MCF 10A (cell line): ENCODE measurements at regions not wholly inside any gene's neighbourhood (a gene's known extent, or its start where the extent isn't known, plus 50 kb on each side); places are given as distances from the start of the nearest gene placed in this dataset.
A peak's percentile ranks its signal among the peaks of the same experiment; 100 is the strongest.

Source experiments
- BruUV-seq: library from RNA; stranded (reverse); fragments of 400-500 nt; replicated peaks from 2 replicates; lab custom pipeline; 2021; lab: Mats Ljungman, UMichigan
- CTCF ChIA-PET: fragments of 300-600 bp; sonication (Branson Sonifier 250); formaldehyde crosslinking; extraction: SDS; loops from one replicate; lab custom pipeline; 2021; ENCODE audit warnings: antibody characterized with exemption, inconsistent platforms; lab: Yijun Ruan, JAX
- POLR2A ChIA-PET: fragments of 300-600, 350-650 bp; sonication (Branson Sonifier 250); formaldehyde crosslinking; extraction: SDS; loops from one replicate; lab custom pipeline; 2020; ENCODE audit warnings: antibody characterized with exemption, inconsistent platforms; lab: Yijun Ruan, JAX
- DNase-seq: peaks from one replicate; pipeline ENCODE4 v3.0.0-alpha.2; 2018; ENCODE audit not compliant: unreplicated experiment
- H3K27ac Mint-ChIP-seq: one replicate; pipeline ENCODE4 v1.8.0; 2022; ENCODE audit warnings: mild to moderate bottlenecking, low read depth, mixed read lengths; ENCODE audit not compliant: unreplicated experiment
- H3K27me3 Mint-ChIP-seq: one replicate; pipeline ENCODE4 v1.8.0; 2022; ENCODE audit warnings: mixed read lengths; ENCODE audit not compliant: insufficient read depth, unreplicated experiment
- H3K36me3 Mint-ChIP-seq: one replicate; pipeline ENCODE4 v1.8.0; 2022; ENCODE audit warnings: mild to moderate bottlenecking, moderate library complexity, mixed read lengths; ENCODE audit not compliant: insufficient read depth, unreplicated experiment
- H3K4me1 Mint-ChIP-seq: one replicate; pipeline ENCODE4 v1.8.0; 2022; ENCODE audit warnings: mixed read lengths; ENCODE audit not compliant: insufficient read depth, unreplicated experiment
- H3K4me3 Mint-ChIP-seq: one replicate; pipeline ENCODE4 v1.8.0; 2022; ENCODE audit warnings: mild to moderate bottlenecking, moderate library complexity, mixed read lengths; ENCODE audit not compliant: unreplicated experiment
- H3K9me3 Mint-ChIP-seq: one replicate; pipeline ENCODE4 v1.8.0; 2022; ENCODE audit warnings: mixed read lengths; ENCODE audit not compliant: unreplicated experiment
- intact Hi-C: fragments of 100-400 bp; cut with micrococcal nuclease; formaldehyde crosslinking; loops from 2 replicates; pipeline ENCODE4 v1.14.1; 2022
- TF ChIP-seq, protein P1 (sequence below): fragments of 200-600 bp; IDR thresholded peaks from one replicate; pipeline ENCODE4 v1.8.0; 2022; ENCODE audit warnings: antibody characterized with exemption, mild to moderate bottlenecking; ENCODE audit not compliant: unreplicated experiment

DNA sequence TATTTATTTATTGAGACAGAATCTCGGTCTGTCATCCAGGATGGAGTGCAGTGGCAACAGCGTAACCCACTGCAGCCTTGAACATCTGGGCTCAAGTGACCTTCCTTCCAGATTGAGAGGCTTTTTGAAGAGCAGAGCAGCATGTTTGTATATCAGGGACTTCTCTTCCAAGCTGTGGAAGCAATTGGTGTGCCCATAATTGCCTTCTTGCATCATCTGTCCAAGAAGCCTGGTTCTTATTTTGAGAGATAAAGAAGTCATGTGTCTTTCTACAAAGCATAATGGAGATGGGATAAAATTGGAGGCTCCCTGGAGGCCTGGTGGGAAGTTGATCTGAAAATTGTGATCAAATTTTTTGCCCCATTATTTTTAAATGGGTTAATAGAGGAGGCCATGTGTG lies 183.8 kb upstream of the MCTP2 start:
- DNase-seq, result no peak
- no TSS peak for BruUV-seq
- H3K27ac Mint-ChIP-seq, result no peak overlapping the region
- TF ChIP-seq, protein P1, sequence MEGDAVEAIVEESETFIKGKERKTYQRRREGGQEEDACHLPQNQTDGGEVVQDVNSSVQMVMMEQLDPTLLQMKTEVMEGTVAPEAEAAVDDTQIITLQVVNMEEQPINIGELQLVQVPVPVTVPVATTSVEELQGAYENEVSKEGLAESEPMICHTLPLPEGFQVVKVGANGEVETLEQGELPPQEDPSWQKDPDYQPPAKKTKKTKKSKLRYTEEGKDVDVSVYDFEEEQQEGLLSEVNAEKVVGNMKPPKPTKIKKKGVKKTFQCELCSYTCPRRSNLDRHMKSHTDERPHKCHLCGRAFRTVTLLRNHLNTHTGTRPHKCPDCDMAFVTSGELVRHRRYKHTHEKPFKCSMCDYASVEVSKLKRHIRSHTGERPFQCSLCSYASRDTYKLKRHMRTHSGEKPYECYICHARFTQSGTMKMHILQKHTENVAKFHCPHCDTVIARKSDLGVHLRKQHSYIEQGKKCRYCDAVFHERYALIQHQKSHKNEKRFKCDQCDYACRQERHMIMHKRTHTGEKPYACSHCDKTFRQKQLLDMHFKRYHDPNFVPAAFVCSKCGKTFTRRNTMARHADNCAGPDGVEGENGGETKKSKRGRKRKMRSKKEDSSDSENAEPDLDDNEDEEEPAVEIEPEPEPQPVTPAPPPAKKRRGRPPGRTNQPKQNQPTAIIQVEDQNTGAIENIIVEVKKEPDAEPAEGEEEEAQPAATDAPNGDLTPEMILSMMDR, result no peak
- peaks cover 2% of the 10 kb centered on the region for H3K4me1 Mint-ChIP-seq
- no peak overlapping the region for H3K4me3 Mint-ChIP-seq
- ChIA-PET POLR2A (no interaction called here), CTCF (interaction anchor here (0.6 kb wide), 1 partner anchor 21 kb away, joined by 3 read pairs; no protein-coding TSS in a partner anchor)
- intact Hi-C loops, result no loop called here
- no peaks in the 10 kb centered on the region for H3K27me3 Mint-ChIP-seq
- H3K9me3 Mint-ChIP-seq, result no peaks in the 10 kb centered on the region
- H3K36me3 Mint-ChIP-seq, result no peaks in the 10 kb centered on the region

DNA sequence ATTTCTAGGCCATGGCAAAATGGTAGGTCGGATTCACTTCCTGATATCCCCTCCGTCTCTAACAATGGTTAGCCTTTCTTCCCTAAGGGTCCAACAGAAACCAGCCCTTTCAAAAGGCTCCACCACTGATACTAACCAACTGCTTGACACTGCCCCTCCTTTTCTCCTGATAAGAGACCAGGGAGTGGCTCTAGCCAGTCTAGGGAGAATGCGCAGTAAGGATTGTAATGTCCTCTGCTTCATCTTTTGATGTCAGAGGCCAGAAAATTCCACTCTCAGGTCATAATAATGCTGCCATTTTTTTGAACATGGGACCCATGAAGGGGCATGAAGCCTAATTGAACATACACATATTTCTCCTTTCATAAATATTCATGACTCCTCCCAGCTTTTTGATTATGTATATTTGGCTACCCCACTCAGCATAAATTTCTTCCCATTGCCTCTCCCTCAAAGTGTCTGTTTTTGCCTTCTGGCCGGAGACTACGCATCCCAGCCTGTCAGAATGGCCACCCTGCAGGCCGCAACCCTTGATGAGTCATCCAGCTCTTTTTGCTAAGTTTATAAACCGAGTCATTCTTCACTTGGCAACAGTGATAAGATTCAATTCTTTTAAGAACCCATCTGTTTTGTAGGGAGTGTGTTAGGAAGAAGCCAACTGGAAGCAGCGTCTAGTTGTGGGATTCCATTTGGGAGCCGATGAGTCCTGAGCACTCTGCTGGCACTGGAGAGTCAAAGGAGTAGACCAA lies 189.0 kb upstream of the MCTP2 start:
- Mint-ChIP-seq H3K9me3 (no peaks in the 10 kb centered on the region), H3K36me3 (peaks cover 6% of the 10 kb centered on the region), H3K4me3 (no peak overlapping the region), H3K27me3 (no peaks in the 10 kb centered on the region), H3K27ac (no peak overlapping the region), H3K4me1 (peaks cover 5% of the 10 kb centered on the region)
- ChIA-PET CTCF (interaction anchor here (0.6 to 1.4 kb wide), 3 partner anchors 7 to 77 kb away, joined by 3 to 4 read pairs (median 3); no protein-coding TSS in a partner anchor), POLR2A (no interaction called here)
- BruUV-seq, result no TSS peak
- DNase-seq, result peak; percentile 22
- intact Hi-C loops, result no loop called here
- TF ChIP-seq, protein P1, result no peak

DNA sequence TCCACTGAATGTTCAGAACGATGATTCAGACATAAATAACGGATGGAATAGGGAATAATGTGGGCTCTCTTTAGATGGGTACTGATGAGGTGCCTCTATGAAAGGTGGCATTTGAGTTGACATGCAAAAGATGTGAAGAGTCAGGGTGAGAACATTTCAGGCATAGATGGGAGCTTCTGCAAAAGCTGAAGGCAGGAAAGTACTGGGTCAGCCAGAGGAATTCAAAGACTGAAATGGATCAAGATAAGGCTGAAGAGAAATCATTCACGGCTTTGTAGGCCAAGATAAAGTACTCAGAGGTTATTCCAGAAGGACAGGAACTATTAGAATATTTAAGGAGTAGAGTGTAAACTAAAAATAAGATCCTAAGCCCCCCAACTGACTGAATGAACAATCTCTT lies 189.6 kb upstream of the MCTP2 start:
- Mint-ChIP-seq H3K9me3 (no peaks in the 10 kb centered on the region), H3K4me3 (no peak overlapping the region), H3K36me3 (peaks cover 6% of the 10 kb centered on the region), H3K4me1 (peaks cover 5% of the 10 kb centered on the region), H3K27me3 (no peaks in the 10 kb centered on the region), H3K27ac (no peak overlapping the region)
- ChIA-PET CTCF (interaction anchor here (0.6 to 1.4 kb wide), 3 partner anchors 8 to 78 kb away, joined by 3 to 4 read pairs (median 3); no protein-coding TSS in a partner anchor), POLR2A (no interaction called here)
- intact Hi-C loops, result no loop called here
- no TSS peak for BruUV-seq
- no peak for DNase-seq
- TF ChIP-seq, protein P1, result no peak

DNA sequence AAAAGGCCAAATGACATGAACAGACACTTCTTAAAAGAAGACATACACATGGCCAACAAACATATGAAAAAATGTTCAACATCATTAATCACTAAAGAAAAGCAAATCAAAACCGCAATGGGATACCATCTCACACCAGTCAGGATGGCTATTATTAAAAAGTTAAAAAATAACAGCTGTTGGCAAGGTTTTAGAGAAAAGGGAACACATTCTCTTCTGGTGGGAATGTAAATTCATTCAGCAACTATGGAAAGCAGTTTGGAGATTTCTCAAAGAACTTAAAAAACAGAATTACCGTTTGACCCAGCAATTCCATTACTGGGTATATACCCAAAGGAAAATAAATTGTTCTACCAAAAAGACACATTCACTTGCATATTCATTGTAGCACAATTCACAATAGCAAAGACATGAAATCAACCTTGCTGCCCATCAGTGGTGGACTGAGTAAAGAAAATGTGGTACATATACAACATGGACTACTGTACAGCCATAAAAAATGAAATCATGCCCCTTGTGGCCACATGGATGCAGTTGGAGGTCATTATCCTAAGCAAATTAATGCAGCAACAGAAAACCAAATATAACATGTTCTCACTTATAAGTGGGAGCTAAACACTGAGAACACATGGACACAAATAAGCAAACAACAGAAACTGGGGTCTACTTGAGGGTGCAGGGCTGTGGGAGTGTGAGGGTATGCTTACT lies 190.7 kb upstream of the MCTP2 start:
- H3K4me3 Mint-ChIP-seq, result no peak overlapping the region
- no peak overlapping the region for H3K27ac Mint-ChIP-seq
- no peak for DNase-seq
- POLR2A ChIA-PET, result no interaction called here
- TF ChIP-seq, protein P1, result no peak
- intact Hi-C loops, result no loop called here
- no peaks in the 10 kb centered on the region for H3K27me3 Mint-ChIP-seq
- no TSS peak for BruUV-seq
- peaks cover 5% of the 10 kb centered on the region for H3K4me1 Mint-ChIP-seq
- peaks cover 6% of the 10 kb centered on the region for H3K36me3 Mint-ChIP-seq
- no peaks in the 10 kb centered on the region for H3K9me3 Mint-ChIP-seq
- CTCF ChIA-PET, result interaction anchor here (0.6 to 1.4 kb wide), 3 partner anchors 9 to 60 kb away, joined by 3 to 4 read pairs (median 3); no protein-coding TSS in a partner anchor
